Adrenal gland (tissue), 9 donors: ENCODE measurements at regions not wholly inside any gene's neighbourhood (a gene's known extent, or its start where the extent isn't known, plus 50 kb on each side); places are given as distances from the start of the nearest gene placed in this dataset.

Source experiments
- DNase-seq, 7 donors: peaks; one replicate each; pipeline ENCODE4 v3.0.0-alpha.2; 2019 to 2020
- H3K27ac ChIP-seq, 5 donors: fragments of 200-600 bp; sonication (generic) in 4 of 5; 1 replicate in 3 of 5; 2 replicates in 2 of 5; pipeline versions ENCODE4 v1.5.1 to v1.8.0; 2016 to 2020; ENCODE audit warnings: mild to moderate bottlenecking in 1 of 5
- H3K27me3 ChIP-seq: fragments of 200-600 bp; 2 replicates; pipeline ENCODE4 v1.8.0; 2021
- H3K36me3 ChIP-seq, 2 donors: fragments of 200-600 bp; replicated peaks in 1 of 2; 1 replicate in 1 of 2; 2 replicates in 1 of 2; pipeline versions ENCODE4 v1.5.1 to v1.8.0; 2018 to 2022
- H3K4me1 ChIP-seq, 2 donors: fragments of 200-600 bp; replicated peaks in 1 of 2; 1 replicate in 1 of 2; 2 replicates in 1 of 2; pipeline versions ENCODE4 v1.5.1 to v1.8.0; 2018 to 2021
- H3K4me3 ChIP-seq, 4 donors: fragments of 200-600 bp; sonication (generic) in 3 of 4; one replicate each; pipeline ENCODE4 v1.5.1; 2016 to 2018
- H3K9me3 ChIP-seq, 3 donors: fragments of 200-600 bp; sonication (generic) in 1 of 3; replicated peaks in 1 of 3; 1 replicate in 2 of 3; 2 replicates in 1 of 3; pipeline versions ENCODE4 v1.5.1 to v1.8.0; 2016 to 2021
- CTCF ChIP-seq, 6 experiments: fragments of 450-650 bp in 4 of 6; fragments of 200-600 bp in 2 of 6; sonication (generic) in 1 of 6; IDR thresholded peaks; 1 replicate in 5 of 6; 2 replicates in 1 of 6; pipeline versions ENCODE4 v1.5.1 to v1.8.0; 2016 to 2021; ENCODE audit warnings: antibody characterized with exemption in 6 of 6, mild to moderate bottlenecking in 2 of 6, moderate library complexity in 1 of 6
- POLR2A ChIP-seq, 2 donors: fragments of 450-650 bp; IDR thresholded peaks; one replicate each; pipeline ENCODE4 v1.6.1; 2017; ENCODE audit warnings: antibody characterized with exemption in 2 of 2, mild to moderate bottlenecking in 2 of 2, moderate library complexity in 1 of 2
- WGBS, 4 donors: extraction: QIAGEN DNeasy Blood & Tissue Kit in 2 of 4; methylation state at CpG; one replicate each; pipeline versions ENCODE4 v1.1.5 to v1.1.7; 2013 to 2017; 5-methylcytosine and 5-hydroxymethylcytosine counted together
- intact Hi-C, 2 donors: fragments of 100-400 bp; cut with DNase I; formaldehyde crosslinking; loops; one replicate each; pipeline versions ENCODE4 v1.14.1 to v1.15.0; 2022 to 2023
- donor health status: healthy with polysubstance abuse.
- donor health status: Bipolar disorder and iron deficiency.
- donor health status: DM: yes; HTN: yes; CAD: no.
- donor health status: DM: no; HTN: no; CAD: no.
- donor health status: DM: no; HTN: no; CAD: no.

- Histone ChIP-seq H3K4me1 (peaks cover 13 to 26% of the 10 kb centered on the region in 2 donors), H3K27ac (peak overlapping the region in 3 of 5 donors; percentile 6 to 77 (median 52)), H3K4me3 (no peak overlapping the region), H3K36me3 (no peaks in the 10 kb centered on the region), H3K9me3 (no peaks in the 10 kb centered on the region), H3K27me3 (no peaks in the 10 kb centered on the region)
- peak in 1 of 2 donors; percentile 26 for TF ChIP-seq POLR2A (IDR thresholded peaks at IDR 0.05)
- TF ChIP-seq CTCF (IDR thresholded peaks at IDR 0.05): no peak
- DNase-seq: peak; percentile 53 to 86 (median 77)
- 32 to 39% (median 34%) methylated on average over 2 of the region's 2 CpGs for WGBS, 4 donors
- intact Hi-C loops: no loop called here
These were observed 70.5 kb upstream of the PIM1 start for GRCh38 chr6:37099442-37099841.

GRCh38 chr6:37100745-37101144, 69.2 kb upstream of the PIM1 start:
- TF ChIP-seq CTCF (IDR thresholded peaks at IDR 0.05) (no peak), POLR2A (IDR thresholded peaks at IDR 0.05) (no peak)
- Histone ChIP-seq H3K27me3 (no peaks in the 10 kb centered on the region), H3K27ac (peak overlapping the region in 2 of 5 donors; percentile 10 to 94), H3K4me3 (no peak overlapping the region), H3K9me3 (no peaks in the 10 kb centered on the region), H3K36me3 (no peaks in the 10 kb centered on the region), H3K4me1 (peaks cover 13 to 37% of the 10 kb centered on the region in 2 donors)
- intact Hi-C loops: no loop called here
- 81 to 86% (median 84%) methylated on average over 6 of the region's 6 CpGs for WGBS, 4 donors
- DNase-seq: no peak

GRCh38 chr6:37101991-37102298, 68.0 kb upstream of the PIM1 start:
- no peaks in the 10 kb centered on the region for H3K9me3 ChIP-seq
- no peaks in the 10 kb centered on the region for H3K36me3 ChIP-seq
- intact Hi-C loops: no loop called here
- TF ChIP-seq POLR2A (IDR thresholded peaks at IDR 0.05) (no peak), CTCF (IDR thresholded peaks at IDR 0.05) (no peak)
- H3K4me1 ChIP-seq: peaks cover 13 to 37% of the 10 kb centered on the region in 2 donors
- no peaks in the 10 kb centered on the region for H3K27me3 ChIP-seq
- WGBS, 4 donors: 24 to 46% (median 36%) methylated on average over 5 of the region's 5 CpGs
- peak overlapping the region in 1 of 4 donors; percentile 52 for H3K4me3 ChIP-seq
- H3K27ac ChIP-seq: peak overlapping the region; percentile 80 to 94 (median 91)
- DNase-seq: no peak

- intact Hi-C loops: no loop called here
- TF ChIP-seq POLR2A (IDR thresholded peaks at IDR 0.05) (peak in 1 of 2 donors; percentile 76), CTCF (IDR thresholded peaks at IDR 0.05) (peak in 1 of 6 experiments; percentile 6)
- Histone ChIP-seq H3K4me1 (peaks cover 13 to 37% of the 10 kb centered on the region in 2 donors), H3K4me3 (peak overlapping the region in 2 of 4 donors; percentile 21 to 52), H3K27ac (peak overlapping the region; percentile 80 to 94 (median 91)), H3K27me3 (no peaks in the 10 kb centered on the region), H3K36me3 (no peaks in the 10 kb centered on the region), H3K9me3 (no peaks in the 10 kb centered on the region)
- 0 to 2% (median 1%) methylated on average over 7 to 36 of the region's 36 CpGs for WGBS, 4 donors
- peak; percentile 90 to 98 (median 96) for DNase-seq
These were observed 67.4 kb upstream of the PIM1 start for GRCh38 chr6:37102299-37103168.
